NCI-H2081 (cell line): ENCODE measurements at regions not wholly inside any gene's neighbourhood (a gene's known extent, or its start where the extent isn't known, plus 50 kb on each side); places are given as distances from the start of the nearest gene placed in this dataset.
"Not testable (repeated sequence)": the region's sequence is repeated elsewhere in the genome, so short reads cannot be mapped to it uniquely, and the experiment has no call there.

Experiments used
- DNase-seq, 2 experiments: peaks; one replicate each; lab custom pipeline; 2025; lab: John Stamatoyannopoulos, UW

DNA sequence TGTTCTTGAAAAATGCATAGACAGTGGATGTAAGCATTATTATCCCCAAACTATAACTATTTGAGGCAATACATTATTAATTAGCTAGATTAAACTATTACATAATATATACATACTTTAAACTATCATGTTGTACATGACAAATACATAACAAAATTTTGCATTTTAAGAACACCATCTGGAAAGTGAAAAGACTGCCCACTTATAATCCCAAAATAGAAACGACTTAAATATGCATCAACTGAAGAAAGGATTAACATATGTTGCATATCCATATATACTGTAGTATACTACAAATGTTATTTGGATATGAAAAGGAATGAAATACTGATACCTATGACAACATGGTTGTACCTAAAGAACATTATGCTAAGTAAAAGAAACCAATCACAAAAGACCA, 700.8 kb upstream of the SPRY2 start:
- DNase-seq, result no peak

DNA sequence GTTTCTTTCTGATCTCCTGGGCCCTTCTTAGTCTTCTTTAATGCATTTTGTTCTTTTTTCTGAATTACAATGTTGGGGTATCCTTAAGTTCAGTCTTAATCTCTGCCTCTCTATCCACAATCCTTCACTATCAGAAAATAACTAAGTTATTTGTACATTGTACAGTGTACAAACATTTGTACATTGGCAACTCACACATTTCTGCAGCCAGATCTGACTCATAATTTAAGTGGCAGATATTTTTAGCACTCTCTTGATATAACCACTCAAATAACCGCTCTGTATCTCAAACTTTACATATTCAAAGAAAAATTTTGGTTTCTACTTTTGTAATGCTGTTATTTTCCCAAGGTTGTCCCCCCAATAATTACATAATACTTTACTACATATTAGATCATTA, 691.1 kb upstream of the SPRY2 start:
- DNase-seq, result no peak

DNA sequence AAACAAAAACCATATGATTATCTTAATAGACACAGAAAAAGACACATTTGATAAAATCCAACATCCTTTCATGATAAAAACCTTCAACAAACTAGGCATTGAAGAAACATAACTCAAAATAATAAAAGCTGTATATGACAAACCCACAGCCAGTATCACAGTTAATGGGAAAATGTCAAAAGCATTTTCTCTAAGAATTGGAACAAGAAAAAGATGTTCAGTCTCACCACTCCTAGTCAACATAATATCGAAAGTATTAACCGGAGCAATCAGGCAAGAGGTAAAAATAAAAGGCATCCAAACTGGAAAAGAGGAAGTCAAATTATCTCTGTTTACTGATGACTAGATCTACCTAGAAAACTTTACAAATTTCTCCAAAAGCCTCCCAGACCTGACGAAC, 684.2 kb upstream of the SPRY2 start:
- no peak for DNase-seq

DNA sequence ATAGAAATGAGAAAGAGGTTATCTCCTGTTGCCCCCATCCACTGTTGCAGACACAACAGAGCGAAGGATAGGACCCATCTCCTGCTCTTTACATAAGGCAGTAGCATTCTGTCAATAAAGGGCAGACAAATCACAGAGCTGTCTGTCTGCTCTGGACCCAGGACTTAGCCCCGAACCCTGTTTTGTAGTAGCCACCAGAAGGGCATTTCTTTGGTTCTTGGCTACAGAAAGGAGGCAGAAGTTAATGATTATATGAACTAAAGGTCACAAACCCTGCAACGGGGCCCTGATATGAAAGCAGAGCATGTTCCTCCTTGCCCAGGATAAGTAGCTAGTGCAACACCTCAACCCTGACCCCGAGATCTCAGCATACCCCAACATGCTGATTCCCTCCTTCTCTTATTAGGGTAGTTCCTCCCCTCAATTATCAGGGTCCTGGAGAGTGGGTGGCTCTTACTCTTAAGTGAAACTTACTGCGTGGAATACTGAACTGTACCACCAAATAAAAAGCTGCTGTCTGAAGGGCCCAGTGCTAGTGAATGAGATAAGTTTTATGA, 680.4 kb upstream of the SPRY2 start:
- DNase-seq, result no peak

DNA sequence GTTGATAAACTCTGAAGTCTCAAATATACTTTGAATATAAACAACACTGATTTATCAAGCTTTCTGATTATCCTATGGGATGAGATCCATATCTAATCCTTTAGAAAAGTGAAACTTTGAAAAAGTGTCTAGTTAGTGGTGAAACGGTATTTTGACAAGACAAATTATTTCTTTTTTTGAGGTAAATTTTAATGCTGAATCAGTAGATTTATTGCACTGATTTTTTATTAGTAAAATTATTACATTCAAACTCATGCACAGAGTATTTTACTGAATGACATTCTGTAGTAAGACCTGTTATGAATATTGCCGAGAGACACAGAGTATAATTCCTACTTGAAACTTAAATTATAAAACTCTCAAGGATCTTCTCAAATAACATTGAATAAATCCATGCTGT, 679.1 kb upstream of the SPRY2 start:
- DNase-seq, result no peak

DNA sequence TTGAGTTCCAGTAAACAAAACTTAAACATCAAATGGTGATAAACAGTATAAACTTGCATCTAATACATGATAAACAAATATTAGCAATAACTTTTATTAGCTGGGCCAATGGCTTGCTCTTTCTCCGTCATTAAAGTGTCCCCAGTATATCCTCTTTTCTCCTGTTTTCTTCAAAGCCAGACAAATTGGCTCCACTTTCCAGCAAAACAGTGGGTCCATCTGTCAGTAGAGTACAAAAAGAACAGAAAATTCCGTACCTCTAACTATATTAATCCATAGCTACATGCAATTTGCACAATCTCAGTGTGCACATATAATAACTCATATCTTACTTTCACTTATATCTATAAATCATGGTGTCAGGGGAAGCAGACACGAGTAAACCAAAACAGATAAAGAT, 678.0 kb upstream of the SPRY2 start:
- no peak for DNase-seq

DNA sequence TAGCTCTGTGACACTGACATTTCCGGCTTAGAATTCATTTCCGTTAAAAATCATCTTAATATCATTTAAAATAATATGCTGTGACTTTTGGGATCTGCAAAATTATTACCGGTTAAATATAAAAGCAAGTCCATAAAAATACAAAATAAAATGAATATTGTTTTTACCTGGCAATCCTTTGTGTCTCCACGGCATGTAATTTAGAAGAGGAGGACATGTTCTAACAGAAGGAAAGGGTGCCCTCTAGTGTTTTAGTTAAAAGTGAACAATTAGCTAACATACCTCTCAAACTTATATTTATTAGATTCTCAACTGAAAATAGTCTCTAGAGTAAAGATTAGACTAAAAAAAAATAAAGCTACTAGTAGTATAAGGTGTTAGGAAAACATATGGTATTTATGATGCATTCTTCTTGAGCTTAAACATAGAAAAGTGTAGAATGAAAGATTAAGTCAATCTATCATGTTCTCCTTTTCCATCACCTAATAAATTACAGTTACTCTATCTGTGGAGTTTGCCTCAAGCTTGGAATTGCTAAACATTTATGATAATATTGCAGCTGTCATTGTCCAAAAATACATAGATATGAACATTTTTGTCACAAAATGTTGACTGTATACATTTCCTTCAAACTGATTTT, 676.7 kb upstream of the SPRY2 start:
- DNase-seq, result peak; percentile 35 to 58

DNA sequence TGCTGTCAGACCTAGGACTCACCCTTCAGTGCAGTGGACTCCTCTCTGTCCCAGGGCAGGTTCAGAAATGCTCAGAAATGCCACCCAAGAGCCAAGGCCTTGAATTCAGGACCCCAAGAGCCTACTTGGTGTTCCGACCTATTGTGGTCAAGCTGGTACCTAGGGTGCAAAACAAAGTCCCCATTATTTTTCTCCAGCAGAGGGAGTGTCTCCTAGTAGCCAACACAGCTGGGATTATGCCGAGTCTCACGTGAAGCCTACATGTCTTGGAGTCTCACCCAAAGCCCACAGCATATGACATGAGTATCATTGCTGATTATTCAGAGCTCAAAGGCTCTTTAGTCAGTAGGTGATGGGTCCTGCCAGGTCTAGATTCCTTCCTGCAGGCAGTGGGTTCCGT, 671.1 kb upstream of the SPRY2 start:
- no peak for DNase-seq

DNA sequence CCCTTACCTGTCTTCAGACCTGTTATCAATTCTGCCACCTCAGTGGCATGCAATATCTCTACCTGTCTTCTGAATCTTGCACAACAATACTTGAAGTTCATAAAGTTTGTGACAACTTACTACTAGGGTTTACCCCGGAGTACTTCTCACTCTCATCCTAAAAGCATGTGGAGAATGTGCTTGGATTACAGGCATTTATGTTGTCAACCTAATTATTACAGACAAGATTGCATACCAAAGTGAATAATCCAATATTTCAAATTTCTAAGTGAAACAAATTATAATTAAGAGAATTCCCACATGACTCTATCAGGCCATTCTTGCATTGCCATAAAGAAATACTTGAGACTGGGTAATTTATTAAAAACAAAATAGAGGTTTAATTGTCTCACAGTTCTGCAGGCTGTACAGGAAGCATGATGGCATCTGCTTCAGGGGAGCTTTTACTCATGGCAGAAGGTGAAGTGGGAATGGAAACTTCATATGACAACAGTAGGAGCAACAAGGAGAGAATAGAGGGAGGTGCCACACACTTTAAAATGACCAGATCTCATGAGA, 661.0 kb upstream of the SPRY2 start:
- no peak for DNase-seq

DNA sequence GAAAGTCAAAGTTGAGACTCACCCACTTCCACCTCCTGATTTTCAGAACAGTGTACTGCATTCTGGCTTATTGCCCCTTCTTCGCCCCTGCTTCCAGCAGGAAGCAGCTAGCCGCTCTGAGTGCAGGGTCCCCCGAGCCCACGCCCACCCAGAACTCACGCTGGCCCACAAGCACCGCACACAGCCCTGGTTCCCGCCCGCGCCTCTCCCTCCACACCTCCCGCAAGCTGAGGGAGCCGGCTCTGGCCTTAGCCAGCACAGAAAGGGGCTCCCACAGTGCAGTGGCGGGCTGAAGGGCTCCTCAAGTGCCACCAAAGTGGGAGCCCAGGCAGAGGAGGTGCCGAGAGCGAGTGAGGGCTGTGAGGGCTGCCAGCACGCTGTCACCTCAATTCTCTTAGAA, 657.7 kb upstream of the SPRY2 start:
- DNase-seq, result not testable (repeated sequence)

DNA sequence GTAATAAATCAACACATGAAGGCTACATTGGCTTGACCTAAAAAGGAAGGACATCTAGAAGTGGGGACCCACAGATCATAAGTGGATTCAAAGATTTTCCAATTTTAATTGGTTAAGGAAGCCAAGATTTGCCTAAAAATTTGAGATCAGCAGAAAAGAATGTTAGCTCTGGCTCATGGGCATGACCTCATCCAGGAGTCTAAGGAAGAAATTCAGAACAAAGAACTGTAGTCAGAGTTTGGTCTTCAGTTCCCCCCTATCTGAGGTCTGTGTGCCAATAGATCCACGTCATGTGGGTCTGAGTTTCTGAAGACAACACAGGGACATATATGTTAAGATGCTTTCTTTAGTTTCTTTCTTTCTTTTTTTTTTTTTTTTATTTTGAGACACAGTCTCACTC, 648.8 kb upstream of the SPRY2 start:
- DNase-seq, result no peak

DNA sequence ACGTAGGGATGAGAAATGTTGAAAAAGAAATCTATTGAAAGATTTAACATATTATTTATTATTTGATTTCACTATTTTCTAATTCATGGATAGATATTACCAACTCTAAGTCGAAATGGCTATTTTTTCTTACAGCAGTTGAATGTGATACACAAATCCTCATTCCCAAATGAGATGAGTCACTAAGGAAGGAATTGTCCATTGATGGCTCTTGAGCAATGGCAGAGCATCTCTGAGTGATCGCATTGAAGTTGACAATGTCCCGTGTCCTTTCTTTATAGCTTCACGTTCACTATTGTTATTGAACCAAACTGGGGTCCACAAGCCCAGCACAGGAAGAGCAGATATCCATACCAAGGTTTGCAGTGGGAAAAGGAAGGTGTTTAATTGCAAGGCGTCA, 648.3 kb upstream of the SPRY2 start:
- no peak for DNase-seq

DNA sequence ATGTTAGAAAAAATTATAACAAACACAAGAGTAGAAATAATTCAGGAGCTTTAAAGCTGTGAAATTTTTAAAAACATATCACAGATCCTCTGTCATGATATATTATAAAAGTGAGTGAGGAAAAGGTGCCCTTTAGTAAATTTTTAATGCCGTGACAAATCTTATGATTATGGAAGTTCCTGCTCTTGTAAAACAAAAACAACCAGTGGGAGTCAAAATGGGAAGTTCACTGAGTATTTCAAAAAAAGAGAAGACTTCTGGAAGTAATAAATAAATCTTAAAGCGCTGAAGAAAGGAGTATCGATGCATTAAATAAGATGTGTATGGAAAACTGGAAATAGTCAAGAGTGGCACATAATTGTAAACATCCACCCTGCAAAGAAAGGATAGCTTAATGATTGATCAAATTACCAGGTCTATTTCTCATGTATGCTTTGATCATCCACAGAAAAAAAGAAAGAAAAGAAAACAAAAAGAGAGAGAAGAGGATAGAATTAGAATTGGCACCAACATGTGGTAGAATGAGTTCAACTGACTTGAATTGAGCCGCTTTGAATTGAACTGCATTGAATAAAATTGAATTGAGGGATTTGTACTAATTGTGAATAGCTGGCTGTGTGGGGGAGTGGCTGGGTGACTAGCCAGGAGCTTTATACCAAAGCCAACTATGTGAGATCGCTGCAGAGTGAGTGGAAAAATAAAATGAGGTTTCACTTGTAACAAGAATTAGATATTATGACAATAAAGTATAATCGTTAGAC, 647.6 kb upstream of the SPRY2 start:
- no peak for DNase-seq

DNA sequence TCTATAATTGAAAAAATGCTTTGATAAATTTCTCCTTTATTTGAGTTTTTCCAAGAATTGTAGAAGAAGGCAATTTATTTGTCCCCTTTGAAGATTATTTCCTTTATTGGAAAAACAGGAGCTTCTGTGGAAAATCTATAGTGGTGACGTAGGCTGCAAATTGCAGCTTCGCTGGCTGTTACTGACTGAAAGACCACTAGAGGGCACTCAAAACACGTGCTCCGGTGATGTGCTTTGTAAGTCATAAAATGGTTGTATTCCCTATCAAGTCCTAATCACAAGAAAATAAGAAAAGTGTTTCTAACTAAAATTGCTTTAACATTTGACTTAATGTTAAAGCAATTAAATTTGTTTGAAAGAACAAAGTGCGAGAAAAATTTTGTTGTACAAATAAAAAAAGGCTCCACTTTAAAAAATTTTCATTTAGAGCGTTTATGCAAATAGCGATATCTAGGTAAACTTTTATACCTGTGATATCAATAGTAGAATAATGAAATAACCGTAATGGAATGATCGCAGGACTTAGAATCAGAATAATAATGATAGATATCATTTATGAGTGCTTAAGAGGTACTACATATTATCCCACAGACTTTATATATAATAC, 638.2 kb upstream of the SPRY2 start:
- DNase-seq, result peak; percentile 55 to 67

DNA sequence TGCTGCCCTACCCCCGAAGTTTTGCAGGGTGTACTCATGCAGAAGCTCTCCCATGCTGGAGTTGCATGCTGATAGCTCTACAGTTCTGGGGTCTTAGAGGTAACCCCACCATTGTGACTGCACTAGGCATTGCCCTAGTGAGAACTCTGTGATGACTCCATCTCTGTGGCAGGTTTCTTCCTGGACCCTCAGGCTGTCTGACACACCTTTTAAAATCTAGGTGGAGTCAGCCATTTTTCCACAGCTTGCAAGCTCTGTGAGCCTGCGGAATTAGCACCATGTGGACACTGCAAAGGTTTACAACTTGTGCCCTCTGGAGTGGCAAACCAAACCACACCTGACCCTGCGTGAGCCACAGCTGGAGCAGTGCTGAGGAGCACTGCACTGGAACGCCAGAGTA, 636.2 kb upstream of the SPRY2 start:
- no peak for DNase-seq

DNA sequence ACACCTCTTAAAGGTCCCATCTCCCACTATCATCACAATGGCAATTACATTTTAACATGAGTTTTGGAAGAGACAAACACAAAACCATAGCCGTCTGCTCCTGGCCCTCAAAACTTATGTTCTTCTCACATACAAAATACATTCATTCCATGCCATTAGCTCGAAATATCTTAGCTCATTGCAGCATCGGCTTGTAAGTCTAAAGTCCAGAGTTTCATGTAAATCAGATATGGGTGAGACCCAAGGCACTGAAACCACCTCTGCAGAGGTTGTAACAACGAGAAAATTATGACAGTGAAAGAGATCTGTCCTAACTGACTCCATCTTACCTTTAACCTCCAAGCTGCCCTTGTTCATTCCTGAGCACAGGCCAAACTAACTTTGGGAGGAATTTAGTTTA, 635.0 kb upstream of the SPRY2 start:
- DNase-seq, result no peak

DNA sequence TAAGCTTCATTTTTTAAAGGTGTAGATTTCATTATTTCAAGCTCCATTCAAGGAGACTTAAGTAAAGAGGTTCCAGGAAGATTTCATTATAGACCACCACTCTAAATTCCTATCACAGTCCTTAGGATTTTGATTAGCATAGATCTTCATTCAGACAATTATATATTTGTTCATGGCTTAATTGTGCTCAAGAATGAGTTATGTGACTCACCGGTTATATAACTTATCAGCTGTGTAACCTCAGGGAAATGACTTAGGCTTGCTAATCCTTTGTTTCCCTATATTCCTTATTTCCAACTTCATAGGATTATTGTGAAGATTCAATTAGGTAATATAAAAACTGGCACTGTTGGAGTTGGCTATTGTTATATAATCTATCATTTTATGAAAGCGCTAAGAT, 632.8 kb upstream of the SPRY2 start:
- DNase-seq, result no peak

DNA sequence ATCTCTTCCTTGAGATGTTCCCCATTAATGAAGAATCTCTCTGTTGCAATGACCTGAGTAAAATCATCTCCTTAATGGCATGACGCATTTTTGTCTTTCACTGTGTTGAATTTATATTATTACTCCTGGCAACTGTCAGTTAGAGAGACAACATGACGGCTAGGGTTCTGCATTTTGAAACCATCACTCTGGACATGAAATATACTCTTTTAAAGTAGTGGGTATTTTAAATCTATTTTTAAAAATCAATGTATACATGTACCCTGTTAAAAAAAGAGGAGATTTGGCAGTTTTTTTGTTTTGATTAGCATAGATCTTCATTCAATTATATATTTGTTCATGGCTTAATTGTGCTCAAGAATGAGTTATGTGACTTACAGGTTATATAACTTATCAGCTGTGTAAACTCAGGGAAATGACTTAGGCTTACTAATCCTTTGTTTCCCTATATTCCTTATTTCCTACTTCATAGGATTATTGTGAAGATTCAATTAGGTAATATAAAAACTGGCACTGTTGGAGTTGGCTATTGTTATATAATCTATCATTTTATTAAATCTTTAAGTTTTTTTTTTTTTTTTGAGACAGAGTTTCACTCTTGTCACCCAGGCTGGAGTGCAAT, 632.0 kb upstream of the SPRY2 start:
- no peak for DNase-seq

DNA sequence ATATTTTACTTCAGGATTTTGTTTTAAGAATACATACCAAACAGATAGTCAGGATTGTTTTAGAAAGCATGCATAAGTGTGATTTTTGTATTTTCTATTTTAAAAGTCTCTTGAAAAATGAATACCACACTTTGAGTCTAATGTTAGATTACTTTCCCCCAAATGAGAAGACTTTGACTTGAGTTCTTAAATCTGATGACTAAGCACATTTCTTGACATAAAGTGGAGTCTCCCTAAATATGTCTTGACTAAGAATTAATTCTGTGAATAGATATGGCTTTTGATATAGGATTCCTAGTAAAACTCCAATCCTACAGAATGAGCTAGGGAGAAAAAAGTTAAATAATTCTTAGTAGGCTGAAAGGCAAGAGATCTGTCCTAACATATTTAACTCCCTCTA, 624.2 kb upstream of the SPRY2 start:
- DNase-seq, result no peak

DNA sequence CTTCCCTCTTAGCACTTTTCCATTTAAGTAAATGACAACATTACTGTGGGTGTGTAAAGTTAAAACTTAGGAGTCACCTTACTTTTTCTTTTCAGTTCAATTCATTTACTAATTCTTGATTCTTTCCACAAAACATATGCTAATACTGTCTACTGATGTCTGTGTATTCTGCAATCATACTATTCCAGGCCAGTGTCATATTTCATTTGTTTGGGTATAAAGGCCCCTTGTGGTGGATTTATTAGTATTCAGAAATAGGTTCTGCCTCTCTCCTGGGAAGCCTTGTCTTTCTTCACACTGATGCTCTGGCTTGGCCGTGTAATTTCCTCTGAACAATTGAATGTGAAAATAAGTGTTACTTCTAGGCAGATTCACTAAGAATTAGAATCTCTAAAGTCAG, 621.9 kb upstream of the SPRY2 start:
- peak in 1 of 2 experiments; percentile 33 for DNase-seq

DNA sequence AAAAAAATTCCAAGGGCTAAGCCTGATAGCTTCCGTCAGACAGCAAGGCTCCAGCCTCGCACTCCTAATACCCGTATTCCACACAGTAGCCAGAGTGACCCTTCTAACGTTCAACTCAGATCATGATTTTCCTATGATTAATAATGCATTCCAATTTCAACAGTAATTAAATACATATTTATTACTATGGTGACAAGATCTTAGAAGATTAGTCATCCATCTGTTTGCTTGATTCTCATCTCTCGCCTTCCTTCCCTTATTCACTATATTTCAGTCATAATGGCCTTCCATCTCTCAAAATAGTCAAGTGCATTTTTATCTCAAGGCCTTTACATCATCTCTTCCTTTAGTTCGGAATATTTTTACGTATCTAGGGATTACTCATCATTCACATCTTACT, 621.2 kb upstream of the SPRY2 start:
- no peak for DNase-seq

DNA sequence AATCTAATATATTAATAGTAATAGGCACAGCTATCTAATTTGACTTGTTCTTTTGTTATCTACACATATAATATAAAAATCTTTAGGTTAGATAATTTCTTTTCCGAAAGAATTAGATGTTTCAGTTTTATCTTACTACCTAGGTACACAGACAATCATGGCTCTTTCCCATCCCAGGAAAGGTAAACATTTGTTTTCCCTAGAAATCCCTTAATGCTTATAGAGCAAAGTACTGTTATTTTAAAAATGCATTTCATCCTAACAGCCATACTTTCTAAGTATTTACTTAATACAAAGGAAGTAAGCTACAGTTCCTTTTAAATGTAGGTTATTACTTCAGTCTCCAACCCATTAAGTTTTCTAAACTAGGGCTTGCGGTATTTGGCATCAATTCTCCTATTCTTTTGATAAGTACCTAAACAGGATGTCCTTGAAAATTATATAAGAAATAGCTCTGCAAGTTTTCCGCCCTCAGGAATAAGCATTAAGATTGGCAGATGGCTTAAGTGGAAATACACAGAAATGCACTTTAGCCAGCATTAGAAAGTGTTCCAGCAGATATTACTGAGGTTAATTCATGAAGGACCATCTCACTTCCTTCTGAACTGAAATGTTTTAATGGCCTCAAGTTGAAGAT, 616.2 kb upstream of the SPRY2 start:
- no peak for DNase-seq
